ENCODE measurements at regions not wholly inside any gene's neighbourhood (a gene's known extent, or its start where the extent isn't known, plus 50 kb on each side); places are given as distances from the start of the nearest gene placed in this dataset.

DNA sequence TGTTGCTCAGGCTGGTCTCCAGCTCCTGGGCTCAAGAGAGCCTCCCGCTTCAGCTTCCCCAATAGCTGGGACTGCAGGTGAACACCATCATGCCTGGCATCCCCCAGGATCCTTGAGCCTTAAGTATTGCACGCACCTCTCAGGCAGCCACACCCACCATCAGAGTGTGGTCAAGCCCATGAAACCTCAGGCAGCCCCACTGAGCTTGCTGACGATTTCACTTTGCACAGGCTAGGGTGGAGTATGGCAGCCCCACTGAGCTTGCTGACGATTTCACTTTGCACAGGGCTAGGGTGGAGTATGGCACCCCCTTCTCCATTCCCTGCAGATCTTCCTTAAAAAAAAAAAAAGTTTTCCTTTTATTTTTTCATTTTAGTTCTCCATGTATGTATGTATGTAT is 57.2 kb downstream of the RHOXF2B start:
- TF ChIP-seq POLR2A (IDR thresholded peaks at IDR 0.05) = no peak
- TF ChIP-seq, protein P1, sequence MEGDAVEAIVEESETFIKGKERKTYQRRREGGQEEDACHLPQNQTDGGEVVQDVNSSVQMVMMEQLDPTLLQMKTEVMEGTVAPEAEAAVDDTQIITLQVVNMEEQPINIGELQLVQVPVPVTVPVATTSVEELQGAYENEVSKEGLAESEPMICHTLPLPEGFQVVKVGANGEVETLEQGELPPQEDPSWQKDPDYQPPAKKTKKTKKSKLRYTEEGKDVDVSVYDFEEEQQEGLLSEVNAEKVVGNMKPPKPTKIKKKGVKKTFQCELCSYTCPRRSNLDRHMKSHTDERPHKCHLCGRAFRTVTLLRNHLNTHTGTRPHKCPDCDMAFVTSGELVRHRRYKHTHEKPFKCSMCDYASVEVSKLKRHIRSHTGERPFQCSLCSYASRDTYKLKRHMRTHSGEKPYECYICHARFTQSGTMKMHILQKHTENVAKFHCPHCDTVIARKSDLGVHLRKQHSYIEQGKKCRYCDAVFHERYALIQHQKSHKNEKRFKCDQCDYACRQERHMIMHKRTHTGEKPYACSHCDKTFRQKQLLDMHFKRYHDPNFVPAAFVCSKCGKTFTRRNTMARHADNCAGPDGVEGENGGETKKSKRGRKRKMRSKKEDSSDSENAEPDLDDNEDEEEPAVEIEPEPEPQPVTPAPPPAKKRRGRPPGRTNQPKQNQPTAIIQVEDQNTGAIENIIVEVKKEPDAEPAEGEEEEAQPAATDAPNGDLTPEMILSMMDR (IDR thresholded peaks at IDR 0.05) = no peak

Measured in right lobe of liver (tissue), 4 donors.